ENCODE measurements at regions not wholly inside any gene's neighbourhood (a gene's known extent, or its start where the extent isn't known, plus 50 kb on each side); places are given as distances from the start of the nearest gene placed in this dataset.

GRCh38 chr22:22752199-22752555 lies 107.8 kb downstream of the GGTLC2 start:
- DNase-seq (ENCODE audit: low spot score) (no peak), ATAC-seq (ENCODE audit: insufficient number of reproducible peaks, low FRiP score, low read depth) (no peak)
- Histone ChIP-seq H3K9me3 (no peaks in the 10 kb centered on the region), H3K27ac (no peak overlapping the region), H3K36me3 (no peaks in the 10 kb centered on the region), H3K4me3 (no peak overlapping the region), H3K4me1 (ENCODE audit: control insufficient read depth in 1 of 2, low read depth in 2 of 2) (no peaks in the 10 kb centered on the region), H3K27me3 (replicated peaks; ENCODE audit: insufficient read depth) (no peaks in the 10 kb centered on the region)
- TF ChIP-seq CTCF (IDR thresholded peaks at IDR 0.05) = no peak

GRCh38 chr22:22752556-22753477 lies 108.4 kb downstream of the GGTLC2 start:
- Histone ChIP-seq H3K4me3 (no peak overlapping the region), H3K27me3 (replicated peaks; ENCODE audit: insufficient read depth) (no peaks in the 10 kb centered on the region), H3K27ac (no peak overlapping the region), H3K36me3 (no peaks in the 10 kb centered on the region), H3K9me3 (no peaks in the 10 kb centered on the region), H3K4me1 (ENCODE audit: control insufficient read depth in 1 of 2, low read depth in 2 of 2) (no peaks in the 10 kb centered on the region)
- TF ChIP-seq CTCF (IDR thresholded peaks at IDR 0.05) = no peak
- no peak for ATAC-seq (ENCODE audit: insufficient number of reproducible peaks, low FRiP score, low read depth)
- no peak for DNase-seq (ENCODE audit: low spot score)

- H3K27me3 ChIP-seq (replicated peaks; ENCODE audit: insufficient read depth) = no peaks in the 10 kb centered on the region
- no peaks in the 10 kb centered on the region for H3K9me3 ChIP-seq
- no peak overlapping the region for H3K4me3 ChIP-seq
- H3K36me3 ChIP-seq = no peaks in the 10 kb centered on the region
- ATAC-seq (ENCODE audit: insufficient number of reproducible peaks, low FRiP score, low read depth) (no peak), DNase-seq (ENCODE audit: low spot score) (no peak)
- no peaks in the 10 kb centered on the region for H3K4me1 ChIP-seq (ENCODE audit: control insufficient read depth in 1 of 2, low read depth in 2 of 2)
- no peak overlapping the region for H3K27ac ChIP-seq
- no peak for TF ChIP-seq CTCF (IDR thresholded peaks at IDR 0.05)
These were observed 109.3 kb downstream of the GGTLC2 start for GRCh38 chr22:22753526-22754267.

- Histone ChIP-seq H3K4me3 (no peak overlapping the region), H3K36me3 (no peaks in the 10 kb centered on the region), H3K27me3 (replicated peaks; ENCODE audit: insufficient read depth) (no peaks in the 10 kb centered on the region), H3K9me3 (no peaks in the 10 kb centered on the region), H3K27ac (no peak overlapping the region), H3K4me1 (ENCODE audit: control insufficient read depth in 1 of 2, low read depth in 2 of 2) (no peaks in the 10 kb centered on the region)
- no peak for ATAC-seq (ENCODE audit: insufficient number of reproducible peaks, low FRiP score, low read depth)
- no peak for TF ChIP-seq CTCF (IDR thresholded peaks at IDR 0.05)
- no peak for DNase-seq (ENCODE audit: low spot score)
These were observed 109.8 kb downstream of the GGTLC2 start for GRCh38 chr22:22754268-22754657.

- DNase-seq (ENCODE audit: low spot score) (no peak), ATAC-seq (ENCODE audit: insufficient number of reproducible peaks, low FRiP score, low read depth) (no peak)
- Histone ChIP-seq H3K4me1 (ENCODE audit: control insufficient read depth in 1 of 2, low read depth in 2 of 2) (no peaks in the 10 kb centered on the region), H3K27ac (no peak overlapping the region), H3K36me3 (no peaks in the 10 kb centered on the region), H3K27me3 (replicated peaks; ENCODE audit: insufficient read depth) (no peaks in the 10 kb centered on the region), H3K4me3 (no peak overlapping the region), H3K9me3 (no peaks in the 10 kb centered on the region)
- TF ChIP-seq CTCF (IDR thresholded peaks at IDR 0.05) = no peak
These were observed 110.8 kb downstream of the GGTLC2 start for GRCh38 chr22:22754961-22755777.

All from thoracic aorta (tissue), 2 donors.